Caco-2 (cell line): ENCODE measurements at regions not wholly inside any gene's neighbourhood (a gene's known extent, or its start where the extent isn't known, plus 50 kb on each side); places are given as distances from the start of the nearest gene placed in this dataset.

Experiments
- BruUV-seq: library from RNA; stranded (reverse); fragments of 400-500 nt; replicated peaks from 2 replicates; lab custom pipeline; 2021; lab: Mats Ljungman, UMichigan
- CTCF ChIA-PET: fragments of 300-600 bp; sonication (Branson Sonifier 250); formaldehyde crosslinking; loops from one replicate; lab custom pipeline; 2022; ENCODE audit warnings: antibody characterized with exemption; lab: Charles Lee
- POLR2A ChIA-PET: fragments of 300-600 bp; sonication (Branson Sonifier 250); formaldehyde crosslinking; loops from one replicate; lab custom pipeline; 2022; ENCODE audit warnings: antibody characterized with exemption; lab: Charles Lee
- DNase-seq, 2 experiments: peaks; one replicate each; pipeline versions ENCODE4 v3.0.0 to v3.0.0-alpha.2; 2020 to 2022
- H3K27me3 ChIP-seq: replicated peaks from 2 replicates; pipeline ENCODE4 v1.6.0; 2011; ENCODE audit warnings: low read length; ENCODE audit not compliant: control insufficient read depth, insufficient read depth
- H3K36me3 ChIP-seq: 2 replicates; pipeline ENCODE4 v1.5.1; 2011; ENCODE audit warnings: low read length; ENCODE audit not compliant: control insufficient read depth, insufficient read depth
- H3K4me1 ChIP-seq: fragments of 250-450 bp; sonication (Bioruptor Pico); 2 replicates; pipeline ENCODE4 v1.5.1; 2020; ENCODE audit warnings: mild to moderate bottlenecking
- H3K4me3 ChIP-seq: 2 replicates; pipeline ENCODE4 v1.5.1; 2011; ENCODE audit warnings: low read depth, mild to moderate bottlenecking, control low read depth, low read length
- H3K9me3 ChIP-seq: fragments of 250-450 bp; sonication (Bioruptor Pico); 2 replicates; pipeline ENCODE4 v1.5.1; 2020; ENCODE audit warnings: mild to moderate bottlenecking, moderate library complexity
- H3K27ac Mint-ChIP-seq: one replicate; pipeline ENCODE4 v1.8.0; 2022; ENCODE audit warnings: mixed read lengths; ENCODE audit not compliant: unreplicated experiment
- H3K27me3 Mint-ChIP-seq: one replicate; pipeline ENCODE4 v1.8.0; 2022; ENCODE audit warnings: mixed read lengths; ENCODE audit not compliant: insufficient read depth, unreplicated experiment
- H3K36me3 Mint-ChIP-seq: one replicate; pipeline ENCODE4 v1.8.0; 2022; ENCODE audit warnings: mild to moderate bottlenecking, mixed read lengths; ENCODE audit not compliant: insufficient read depth, unreplicated experiment
- H3K4me1 Mint-ChIP-seq: one replicate; pipeline ENCODE4 v1.8.0; 2022; ENCODE audit warnings: low read depth, mixed read lengths; ENCODE audit not compliant: unreplicated experiment
- H3K4me3 Mint-ChIP-seq: one replicate; pipeline ENCODE4 v1.8.0; 2022; ENCODE audit warnings: mild to moderate bottlenecking, moderate library complexity, mixed read lengths; ENCODE audit not compliant: unreplicated experiment
- H3K9me3 Mint-ChIP-seq: one replicate; pipeline ENCODE4 v1.8.0; 2022; ENCODE audit warnings: mixed read lengths; ENCODE audit not compliant: unreplicated experiment
- CTCF ChIP-seq, 2 experiments: fragments of 200-600 bp in 1 of 2; IDR thresholded peaks; 1 replicate in 1 of 2; 2 replicates in 1 of 2; pipeline versions ENCODE4 v1.5.1 to v1.8.0; 2011 to 2022; ENCODE audit warnings: antibody characterized with exemption in 1 of 2, control low read depth in 1 of 2, inconsistent platforms in 1 of 2, low read depth in 1 of 2, low read length in 1 of 2, mild to moderate bottlenecking in 1 of 2, moderate library complexity in 1 of 2; ENCODE audit not compliant: insufficient read depth in 1 of 2, severe bottlenecking in 1 of 2, unreplicated experiment in 1 of 2
- intact Hi-C: fragments of 100-400 bp; cut with micrococcal nuclease; formaldehyde crosslinking; loops from one replicate; pipeline ENCODE4 v1.10.0; 2022; ENCODE audit not compliant: unreplicated experiment

- Mint-ChIP-seq H3K27ac (no peak overlapping the region), H3K4me1 (no peaks in the 10 kb centered on the region), H3K9me3 (peaks cover 20% of the 10 kb centered on the region), H3K36me3 (no peaks in the 10 kb centered on the region), H3K4me3 (no peak overlapping the region), H3K27me3 (no peaks in the 10 kb centered on the region)
- DNase-seq = no peak
- Histone ChIP-seq H3K9me3 (peaks cover 9% of the 10 kb centered on the region), H3K4me1 (no peaks in the 10 kb centered on the region), H3K36me3 (no peaks in the 10 kb centered on the region), H3K27me3 (no peaks in the 10 kb centered on the region; the same call in 1 of the 2 replicates), H3K4me3 (no peak overlapping the region)
- CTCF ChIA-PET = no interaction called here
- no peak for TF ChIP-seq CTCF (IDR thresholded peaks at IDR 0.05; ENCODE audit: insufficient read depth in 1 of 2, low read depth in 1 of 2, low read length in 1 of 2, severe bottlenecking in 1 of 2, unreplicated experiment in 1 of 2)
- BruUV-seq = no TSS peak
- intact Hi-C loops = no loop called here
- POLR2A ChIA-PET = interaction anchor here (0.5 kb wide), 1 partner anchor 434 kb away, joined by 6 read pairs; no protein-coding TSS in a partner anchor
Measured at GRCh38 chr16:87006789-87007745, 310.1 kb downstream of the C16orf95 start.

- Histone ChIP-seq H3K9me3 (peaks cover 9% of the 10 kb centered on the region), H3K27me3 (no peaks in the 10 kb centered on the region; the same call in 1 of the 2 replicates), H3K36me3 (no peaks in the 10 kb centered on the region), H3K4me3 (no peak overlapping the region), H3K4me1 (no peaks in the 10 kb centered on the region)
- Mint-ChIP-seq H3K4me3 (no peak overlapping the region), H3K27ac (no peak overlapping the region), H3K36me3 (no peaks in the 10 kb centered on the region), H3K4me1 (no peaks in the 10 kb centered on the region), H3K9me3 (peaks cover 12% of the 10 kb centered on the region), H3K27me3 (no peaks in the 10 kb centered on the region)
- POLR2A ChIA-PET = no interaction called here
- intact Hi-C loops = no loop called here
- TF ChIP-seq CTCF (IDR thresholded peaks at IDR 0.05; ENCODE audit: insufficient read depth in 1 of 2, low read depth in 1 of 2, low read length in 1 of 2, severe bottlenecking in 1 of 2, unreplicated experiment in 1 of 2) = no peak
- no TSS peak for BruUV-seq
- CTCF ChIA-PET = no interaction called here
- no peak for DNase-seq
Measured at GRCh38 chr16:87007907-87008306, 309.3 kb downstream of the C16orf95 start.

- TF ChIP-seq CTCF (IDR thresholded peaks at IDR 0.05; ENCODE audit: insufficient read depth in 1 of 2, low read depth in 1 of 2, low read length in 1 of 2, severe bottlenecking in 1 of 2, unreplicated experiment in 1 of 2) = no peak
- Mint-ChIP-seq H3K9me3 (peaks cover 9% of the 10 kb centered on the region), H3K27me3 (no peaks in the 10 kb centered on the region), H3K36me3 (no peaks in the 10 kb centered on the region), H3K4me1 (no peaks in the 10 kb centered on the region), H3K27ac (no peak overlapping the region), H3K4me3 (no peak overlapping the region)
- no peak overlapping the region for H3K4me3 ChIP-seq
- no peak for DNase-seq
- intact Hi-C loops = no loop called here
- no peaks in the 10 kb centered on the region; the same call in 1 of the 2 replicates for H3K27me3 ChIP-seq
- H3K4me1 ChIP-seq = no peaks in the 10 kb centered on the region
- H3K9me3 ChIP-seq = peaks cover 9% of the 10 kb centered on the region
- no peaks in the 10 kb centered on the region for H3K36me3 ChIP-seq
- CTCF ChIA-PET = no interaction called here
- BruUV-seq = no TSS peak
- POLR2A ChIA-PET = no interaction called here
Measured at GRCh38 chr16:87008664-87009063, 308.5 kb downstream of the C16orf95 start.
